H54 (cell line): ENCODE measurements at regions not wholly inside any gene's neighbourhood (a gene's known extent, or its start where the extent isn't known, plus 50 kb on each side); places are given as distances from the start of the nearest gene placed in this dataset.

Experiments used
- DNase-seq: peaks from one replicate; pipeline ENCODE4 v3.0.0; 2011; ENCODE audit warnings: low spot score, mixed read lengths; ENCODE audit not compliant: insufficient read length
- FAIRE-seq: peaks from 3 replicates; lab custom pipeline; 2011; peaks lifted over from hg19 to GRCh38; lab: Jason Lieb, UNC
- POLR2A ChIP-seq: IDR thresholded peaks from 2 replicates; pipeline ENCODE4 v1.6.1; 2011; ENCODE audit warnings: low read depth, mild to moderate bottlenecking, low read length

DNA sequence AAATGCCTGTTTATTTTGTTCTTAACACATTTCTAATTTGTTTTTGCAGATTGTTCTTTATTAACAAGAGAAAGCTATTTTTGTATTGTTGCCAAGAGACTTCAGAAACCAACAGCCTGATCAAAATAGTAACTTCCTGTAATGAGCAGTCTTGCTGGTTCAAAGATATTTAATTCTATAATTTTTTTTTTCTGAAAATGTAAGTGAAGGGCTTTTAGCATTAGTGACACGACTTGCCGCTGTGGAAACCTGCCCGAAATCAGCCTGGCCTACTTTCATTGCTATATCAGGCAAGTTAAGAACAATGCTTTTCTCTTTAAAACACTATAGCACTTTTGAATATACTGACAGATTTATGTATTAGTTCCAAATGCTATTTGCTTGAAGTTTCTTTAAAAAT lies 374.3 kb downstream of the EFNB2 start:
- FAIRE-seq (peak; percentile 80), DNase-seq (no peak)
- no peak for TF ChIP-seq POLR2A

DNA sequence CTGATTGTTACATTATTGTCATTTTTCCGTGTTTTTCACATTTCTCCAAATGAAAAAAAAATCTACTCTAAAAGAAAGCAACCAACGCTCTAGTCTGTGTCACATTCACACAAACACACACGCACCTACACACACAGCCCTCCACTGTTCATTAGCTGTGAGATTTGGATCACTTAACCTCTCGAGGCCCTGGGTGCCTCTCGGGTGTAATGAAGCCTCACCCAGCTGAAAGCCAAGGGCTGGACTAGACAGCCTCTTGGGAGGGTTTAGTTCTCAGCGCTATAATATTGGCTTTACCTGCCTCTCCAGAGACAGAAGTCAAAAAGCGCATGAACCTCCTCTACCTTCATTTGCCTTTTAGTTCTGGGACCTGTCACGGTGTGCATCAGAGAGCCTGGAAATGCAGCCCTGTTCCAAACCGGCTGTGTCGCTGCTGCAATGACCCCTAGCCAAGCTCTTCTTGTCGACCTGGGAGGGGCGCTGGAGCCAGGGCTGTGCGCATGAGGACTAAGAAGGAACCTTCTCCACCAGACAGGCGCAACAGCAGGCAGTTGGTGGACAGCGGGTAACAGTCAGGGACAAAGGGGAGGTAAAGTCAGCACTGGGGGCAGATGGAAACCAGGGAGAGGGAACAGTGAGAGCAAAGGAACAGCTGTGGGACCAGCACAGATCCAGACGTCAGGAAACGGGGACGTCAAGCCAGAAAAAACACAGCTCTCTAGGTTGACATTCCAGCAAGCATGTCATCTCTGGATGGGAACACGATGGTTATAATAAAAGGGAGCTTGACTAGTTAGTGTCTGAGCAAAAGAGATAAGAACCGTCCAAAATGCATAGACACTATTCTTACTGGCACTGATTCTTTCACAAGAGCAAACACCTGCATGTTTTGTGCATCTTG lies 375.9 kb downstream of the EFNB2 start:
- DNase-seq: no peak

DNA sequence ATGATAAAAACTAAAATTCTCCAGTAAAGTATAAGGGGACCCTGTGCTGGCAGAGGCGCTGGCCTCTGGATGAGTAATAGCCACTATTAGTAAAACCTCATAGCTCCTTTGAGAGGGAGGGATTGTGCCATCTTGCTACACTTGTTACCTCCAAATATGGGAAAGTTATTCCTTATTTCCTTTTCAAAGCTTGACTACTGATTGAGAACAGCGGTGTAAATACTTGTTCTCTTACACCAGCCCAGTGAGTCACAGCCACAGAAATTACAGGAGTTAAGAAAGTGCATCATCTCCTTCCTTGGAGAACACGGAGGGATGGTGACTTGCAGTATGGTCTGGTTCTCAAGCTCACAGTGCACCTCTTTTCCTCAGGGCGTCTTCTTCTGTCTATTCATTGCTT lies 379.0 kb downstream of the EFNB2 start:
- DNase-seq: peak; percentile 57
- peak; percentile 100 for FAIRE-seq
- TF ChIP-seq POLR2A: no peak

More for the DNA sequence above, 375.9 kb downstream of the EFNB2 start:
- peak; percentile 91 for FAIRE-seq
- TF ChIP-seq POLR2A: no peak

DNA sequence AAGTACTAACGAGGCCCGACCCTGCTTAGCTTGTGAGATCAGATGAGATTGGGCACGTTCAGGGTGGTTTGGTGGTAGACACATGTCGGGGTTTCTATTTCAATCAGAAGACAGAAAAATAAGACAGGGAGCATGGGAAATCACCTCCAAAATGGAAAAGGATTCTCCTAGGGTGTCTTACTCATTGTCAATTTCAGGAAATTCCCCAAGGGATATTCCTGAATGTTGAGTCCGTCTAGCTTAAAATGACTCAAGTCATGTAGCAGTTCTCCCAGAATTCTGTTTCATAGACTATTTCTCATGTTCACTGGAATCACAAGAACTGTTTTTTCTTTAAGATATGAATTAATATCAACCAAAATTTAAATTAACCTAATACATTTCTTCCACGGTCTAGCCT lies 380.1 kb downstream of the EFNB2 start:
- TF ChIP-seq POLR2A: no peak
- DNase-seq (no peak), FAIRE-seq (peak; percentile 89)

DNA sequence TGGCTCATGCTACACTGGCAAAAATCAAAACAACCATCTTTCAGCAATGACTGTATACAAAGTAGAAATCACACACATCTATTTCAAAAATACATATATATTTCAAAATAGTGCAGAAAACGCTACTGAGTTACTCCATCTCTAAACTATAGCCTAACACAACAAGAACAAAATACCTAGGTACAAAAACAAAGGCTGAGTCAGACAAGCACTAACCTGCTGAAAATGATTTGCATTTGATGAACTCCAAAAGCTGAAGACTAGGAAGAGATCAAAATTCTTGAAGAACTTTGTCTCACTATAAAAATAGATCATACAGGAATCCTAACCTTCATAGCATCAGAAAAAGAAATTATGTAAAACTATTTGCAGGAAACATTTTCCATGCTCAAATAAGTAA lies 381.6 kb downstream of the EFNB2 start:
- peak; percentile 11 for FAIRE-seq
- no peak for TF ChIP-seq POLR2A
- no peak for DNase-seq

DNA sequence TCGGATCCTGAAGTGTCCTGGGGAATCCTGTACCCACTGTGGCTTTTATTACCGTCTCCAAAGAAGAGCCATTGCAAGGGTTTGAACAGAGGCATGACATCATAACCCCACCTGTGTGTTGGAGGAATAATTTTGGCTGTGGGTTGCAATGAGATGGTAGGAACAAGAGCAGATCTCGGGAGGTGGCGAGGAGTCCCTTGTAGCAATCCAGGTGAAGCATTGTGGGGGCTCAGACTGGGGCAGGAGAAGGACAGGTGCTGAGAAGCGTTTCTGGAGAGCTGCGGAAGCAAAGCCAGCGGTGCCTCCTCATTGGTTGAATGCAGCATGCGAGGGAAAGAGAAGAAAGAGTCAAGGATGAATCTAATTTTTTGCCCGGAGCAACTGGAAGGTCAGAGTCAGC lies 382.4 kb downstream of the EFNB2 start:
- no peak for FAIRE-seq
- no peak for DNase-seq
- no peak for TF ChIP-seq POLR2A

DNA sequence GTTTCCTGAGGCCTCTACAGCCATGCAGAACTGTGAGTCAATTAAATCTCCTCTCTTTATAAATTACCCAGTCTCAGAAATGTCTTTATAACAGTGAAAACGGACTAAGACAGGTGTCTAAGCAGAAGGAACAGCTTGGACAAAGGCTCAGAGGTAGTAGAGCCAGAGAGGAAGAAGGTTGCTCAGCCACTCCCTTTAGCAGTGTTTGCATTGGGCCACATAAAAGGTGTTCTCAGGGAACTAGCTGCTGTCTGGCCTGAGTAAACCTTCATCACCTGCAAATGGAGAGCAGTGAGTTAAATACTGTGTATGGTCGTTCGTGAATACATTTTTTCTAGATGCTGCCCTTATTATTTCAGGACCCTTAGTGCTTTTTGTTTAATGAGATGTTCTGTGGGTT lies 383.4 kb downstream of the EFNB2 start:
- DNase-seq (no peak), FAIRE-seq (no peak)
- no peak for TF ChIP-seq POLR2A

DNA sequence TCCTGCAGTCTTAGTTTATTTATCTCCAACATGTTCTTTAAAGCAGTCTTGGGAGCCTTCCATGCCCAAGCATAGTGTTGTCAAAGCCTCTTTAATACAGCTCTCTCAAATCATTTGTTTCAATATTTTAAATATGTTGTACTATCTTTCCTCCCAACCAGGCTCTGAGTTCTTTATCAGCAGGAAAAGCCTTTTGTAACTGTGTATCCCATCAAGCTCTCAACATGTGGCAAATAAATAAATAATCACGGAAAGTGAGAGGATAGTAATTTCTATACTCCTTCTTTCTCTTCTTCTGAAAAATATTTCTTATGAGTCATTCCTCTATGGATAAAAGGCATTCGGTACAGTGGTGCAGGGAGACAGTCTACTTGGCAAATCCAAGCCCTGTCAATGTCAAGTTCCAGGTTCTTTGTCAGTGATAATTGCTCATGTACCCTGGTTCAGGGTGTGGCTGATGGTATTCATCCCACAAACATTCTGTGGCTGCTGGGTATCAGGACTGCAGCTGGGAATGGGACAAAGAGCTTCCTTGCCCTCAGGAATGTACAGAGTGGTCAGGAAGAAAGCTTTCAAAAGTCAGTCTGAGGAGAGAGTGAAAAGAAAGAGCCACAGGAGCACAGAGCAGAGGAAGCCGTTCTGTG lies 384.3 kb downstream of the EFNB2 start:
- peak; percentile 86 for DNase-seq
- no peak for TF ChIP-seq POLR2A
- peak; percentile 100 for FAIRE-seq

DNA sequence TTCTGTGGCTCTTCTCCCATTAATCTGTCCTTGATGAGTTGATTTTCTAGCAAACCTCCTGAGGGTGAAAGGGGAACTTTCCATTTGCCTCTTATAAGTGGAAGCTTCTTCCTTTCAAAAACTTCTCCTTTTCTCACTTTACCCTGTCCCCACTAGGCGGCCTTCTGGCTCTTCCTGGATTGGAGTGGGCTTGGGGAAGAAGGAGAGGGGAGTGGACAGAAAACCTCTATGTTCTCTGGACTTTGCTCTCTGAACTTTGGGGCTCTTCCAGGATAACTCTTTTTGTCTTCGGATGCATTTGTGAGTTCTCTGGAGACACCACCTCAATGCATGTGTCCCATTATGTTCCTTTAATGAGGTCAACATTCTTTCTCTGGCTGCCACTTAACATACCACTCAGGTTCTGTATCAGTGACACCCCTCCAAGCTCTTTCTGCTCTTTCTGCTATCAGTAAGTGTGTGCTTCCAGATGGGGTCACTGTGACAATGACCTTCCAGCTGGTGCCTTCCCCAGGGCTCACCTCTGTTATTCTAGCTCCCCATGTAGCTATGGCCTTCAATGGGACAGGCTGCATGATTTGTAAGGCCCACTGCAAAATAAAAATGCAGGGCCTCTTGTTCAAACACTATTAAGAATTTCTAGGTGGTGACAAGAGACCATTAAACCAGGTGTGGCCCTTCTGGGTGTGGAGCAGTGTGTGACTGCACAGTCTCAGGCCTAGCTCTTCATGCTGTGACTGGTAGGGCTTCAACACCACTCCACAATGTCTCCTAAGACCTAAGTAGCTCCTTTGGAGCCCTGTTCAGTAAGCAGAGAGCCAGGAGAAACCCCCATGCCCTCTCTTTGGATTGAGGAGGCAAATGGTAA lies 389.2 kb downstream of the EFNB2 start:
- DNase-seq (no peak), FAIRE-seq (peak; percentile 48)
- TF ChIP-seq POLR2A: no peak

DNA sequence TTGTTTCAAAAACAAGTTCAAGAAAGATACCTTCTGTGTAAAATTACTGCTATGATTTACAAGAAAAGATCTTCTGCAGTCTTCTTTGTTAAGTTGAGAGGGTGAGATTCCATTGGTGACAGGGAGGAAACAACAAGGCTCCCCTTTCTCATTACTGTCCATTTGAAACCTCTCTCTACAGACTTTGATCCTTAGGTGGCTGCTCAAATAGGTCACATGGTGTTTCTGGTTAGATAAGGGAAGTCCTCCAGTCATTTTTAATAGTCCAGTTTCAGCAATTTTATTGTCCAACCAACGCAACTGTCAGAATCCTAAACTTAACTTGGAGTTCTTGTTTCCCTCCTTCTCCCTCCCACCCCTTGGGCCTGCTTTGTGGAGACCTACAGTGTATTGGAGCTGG lies 390.4 kb downstream of the EFNB2 start:
- DNase-seq (no peak), FAIRE-seq (no peak)
- TF ChIP-seq POLR2A: no peak

DNA sequence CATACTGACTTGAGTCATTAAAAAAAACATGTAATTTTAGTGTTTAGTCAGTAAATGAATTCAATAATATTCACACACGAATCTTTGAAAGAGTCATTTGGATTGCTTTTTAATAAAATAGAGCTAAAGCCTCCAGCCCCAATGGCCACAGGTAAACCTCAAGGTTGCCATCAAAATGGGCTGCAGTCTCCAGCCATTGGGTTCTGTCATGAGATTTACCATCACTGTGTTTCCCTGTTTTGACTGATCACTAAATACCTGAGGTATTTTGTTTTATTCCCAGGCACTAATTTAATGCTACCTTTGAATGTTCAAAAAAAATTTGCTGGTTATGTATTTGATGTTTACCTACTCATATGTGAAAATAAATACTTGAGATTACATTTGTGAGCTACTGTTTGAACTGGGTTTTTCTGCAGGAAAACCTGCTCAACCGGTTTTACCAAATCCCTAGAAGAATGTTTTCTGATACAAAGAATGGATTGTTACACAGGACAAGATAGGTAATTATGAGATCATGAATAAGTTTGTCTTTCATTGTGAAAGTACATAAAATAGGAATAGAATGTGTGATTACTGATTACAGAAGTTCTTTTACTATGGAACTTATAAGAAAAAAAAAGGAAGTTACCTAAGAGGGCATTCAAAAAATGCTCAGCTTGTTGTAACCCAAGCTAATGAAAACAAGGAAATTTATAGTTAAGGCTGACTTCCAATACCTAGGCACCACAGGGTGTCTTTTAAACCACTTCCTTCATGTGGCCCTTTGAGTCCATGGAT lies 391.3 kb downstream of the EFNB2 start:
- TF ChIP-seq POLR2A: no peak
- DNase-seq (no peak), FAIRE-seq (no peak)

DNA sequence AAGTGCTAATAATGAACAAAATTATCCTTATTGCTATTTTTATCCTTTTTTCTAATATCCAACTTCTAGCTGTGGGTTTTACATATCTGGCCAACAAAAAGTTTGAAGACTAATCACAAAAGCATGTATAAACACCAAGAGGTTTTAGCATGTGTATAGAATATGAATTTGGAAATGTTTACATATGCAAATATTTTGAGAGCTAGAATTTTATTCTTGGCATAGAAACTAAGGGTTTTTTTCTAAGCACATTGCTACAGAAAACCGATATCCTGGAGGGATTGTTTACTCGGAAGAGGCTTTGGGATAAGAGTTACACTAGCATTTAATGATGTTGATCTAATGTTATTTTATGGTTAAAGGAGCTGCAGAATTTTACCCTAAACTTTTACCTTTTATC lies 392.1 kb downstream of the EFNB2 start:
- no peak for FAIRE-seq
- no peak for TF ChIP-seq POLR2A
- no peak for DNase-seq

DNA sequence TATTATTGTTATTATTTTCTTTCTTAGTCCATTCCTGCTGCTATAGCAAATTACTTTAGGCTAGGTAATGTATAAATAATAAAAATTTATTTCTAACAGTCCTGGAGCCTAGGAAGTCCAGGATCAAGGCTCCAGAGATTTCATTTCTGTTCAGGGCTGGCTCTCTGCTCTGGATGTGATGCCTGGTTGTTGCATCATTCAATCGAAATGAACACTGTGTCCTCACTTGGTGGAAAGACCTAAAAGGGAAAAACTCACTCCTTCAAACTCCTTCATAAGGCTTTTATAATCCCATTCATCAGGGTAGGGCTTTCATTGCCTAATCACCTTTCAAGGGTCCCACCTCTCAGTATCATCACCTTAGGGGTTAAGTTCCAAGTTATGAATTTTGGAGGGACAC lies 395.0 kb downstream of the EFNB2 start:
- DNase-seq (no peak), FAIRE-seq (peak; percentile 58)
- TF ChIP-seq POLR2A: no peak

DNA sequence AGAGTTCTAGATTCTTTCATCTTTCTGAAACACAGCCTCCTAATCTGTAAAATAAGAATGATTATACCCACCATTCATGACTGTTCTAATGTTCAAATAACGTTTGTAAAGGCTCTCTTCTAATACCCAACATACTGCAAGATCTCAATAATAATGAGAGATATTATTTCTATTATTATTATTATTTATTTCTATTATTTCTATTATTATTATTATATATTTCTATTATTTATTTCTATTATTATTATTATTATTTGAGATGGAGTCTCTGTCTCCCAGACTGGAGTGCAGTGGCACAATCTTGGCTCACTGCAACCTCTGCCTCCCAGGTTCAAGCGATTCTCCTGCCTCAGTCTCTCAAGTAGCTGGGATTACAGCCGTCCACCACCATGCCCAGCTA lies 395.5 kb downstream of the EFNB2 start:
- TF ChIP-seq POLR2A: no peak
- DNase-seq (no peak), FAIRE-seq (no peak)
